T-cell (primary cell): ENCODE measurements at regions not wholly inside any gene's neighbourhood (a gene's known extent, or its start where the extent isn't known, plus 50 kb on each side); places are given as distances from the start of the nearest gene placed in this dataset.

Source experiments
- ATAC-seq, 4 experiments: fragments of 200-7000 bp in 3 of 4; fragments of 150-1000 bp in 1 of 4; cut with Tn5 transposase; replicated peaks in 1 of 4; 1 replicate in 3 of 4; 2 replicates in 1 of 4; pipeline ENCODE4 v1.10.0; 2021; ENCODE audit warnings: moderate library complexity in 3 of 4, mild to moderate bottlenecking in 2 of 4, moderate number of reproducible peaks in 1 of 4
- CTCF ChIA-PET, 2 donors: fragments of 300-600 bp; sonication (Branson Sonifier 250); formaldehyde crosslinking; loops; one replicate each; lab custom pipeline; 2022; ENCODE audit warnings: antibody characterized with exemption in 2 of 2; lab: Charles Lee
- POLR2A ChIA-PET, 2 donors: fragments of 300-600 bp; sonication (Branson Sonifier 250); formaldehyde crosslinking; loops; one replicate each; lab custom pipeline; 2022; ENCODE audit warnings: antibody characterized with exemption in 2 of 2; lab: Charles Lee
- DNase-seq, 35 experiments: peaks; one replicate each; pipeline versions ENCODE4 v3.0.0 to v3.0.0-alpha.2; 2013 to 2023
- H3K27ac ChIP-seq: one replicate; pipeline ENCODE4 v1.5.1; 2013; ENCODE audit warnings: low read length
- H3K27me3 ChIP-seq, 2 experiments: replicated peaks in 1 of 2; 1 replicate in 1 of 2; 2 replicates in 1 of 2; pipeline versions ENCODE4 v1.6.1 to v1.7.0; 2013; ENCODE audit warnings: low read length in 1 of 2, mixed read lengths in 1 of 2; ENCODE audit not compliant: control insufficient read depth in 2 of 2, insufficient read depth in 2 of 2; ENCODE audit errors: extremely low read depth in 1 of 2
- H3K36me3 ChIP-seq, 2 donors: 1 replicate in 1 of 2; 2 replicates in 1 of 2; pipeline versions ENCODE4 v1.6.1 to v1.7.0; 2013; ENCODE audit warnings: low read length in 1 of 2; ENCODE audit not compliant: control insufficient read depth in 2 of 2, insufficient read depth in 1 of 2; ENCODE audit errors: extremely low read depth in 1 of 2
- H3K4me1 ChIP-seq, 2 experiments: 1 replicate in 1 of 2; 2 replicates in 1 of 2; pipeline versions ENCODE4 v1.6.1 to v1.7.0; 2013; ENCODE audit warnings: low read length in 2 of 2, mixed read lengths in 1 of 2; ENCODE audit not compliant: insufficient read depth in 2 of 2, control insufficient read depth in 1 of 2; ENCODE audit errors: extremely low read depth in 1 of 2
- H3K4me3 ChIP-seq, 2 donors: 1 replicate in 1 of 2; 2 replicates in 1 of 2; pipeline versions ENCODE4 v1.5.1 to v1.7.0; 2013; ENCODE audit warnings: mild to moderate bottlenecking in 2 of 2, low read length in 1 of 2, moderate library complexity in 1 of 2; ENCODE audit not compliant: control insufficient read depth in 1 of 2; ENCODE audit errors: extremely low read depth in 1 of 2
- H3K9me3 ChIP-seq: 2 replicates; pipeline ENCODE4 v1.7.0; 2013
- H3K27ac Mint-ChIP-seq, 2 donors: one replicate each; pipeline ENCODE4 v1.8.0; 2020 to 2021; ENCODE audit warnings: mild to moderate bottlenecking in 2 of 2, mixed read lengths in 2 of 2
- H3K27me3 Mint-ChIP-seq, 2 donors: one replicate each; pipeline ENCODE4 v1.8.0; 2021 to 2022; ENCODE audit warnings: mixed read lengths in 2 of 2
- H3K36me3 Mint-ChIP-seq: one replicate; pipeline ENCODE4 v1.8.0; 2021; ENCODE audit warnings: mixed read lengths
- H3K4me1 Mint-ChIP-seq, 3 donors: one replicate each; pipeline ENCODE4 v1.8.0; 2020 to 2022; ENCODE audit warnings: mixed read lengths in 3 of 3, mild to moderate bottlenecking in 1 of 3
- H3K4me3 Mint-ChIP-seq, 3 donors: one replicate each; pipeline ENCODE4 v1.8.0; 2020 to 2022; ENCODE audit warnings: mild to moderate bottlenecking in 3 of 3, mixed read lengths in 3 of 3, moderate library complexity in 3 of 3
- H3K9me3 Mint-ChIP-seq, 3 donors: one replicate each; pipeline ENCODE4 v1.8.0; 2020 to 2022; ENCODE audit warnings: mixed read lengths in 3 of 3
- whole genome bisulfite sequencing: methylation state at CpG from one replicate; pipeline ENCODE4 v1.1.5; 2013; ENCODE audit warnings: missing lambda C conversion rate; ENCODE audit not compliant: insufficient coverage; 5-methylcytosine and 5-hydroxymethylcytosine counted together

GRCh38 chr11:92594251-92594650, 369.6 kb downstream of the FAT3 start:
- H3K36me3 ChIP-seq, result no peaks in the 10 kb centered on the region
- H3K27ac Mint-ChIP-seq, result no peak overlapping the region
- no peaks in the 10 kb centered on the region for H3K27me3 ChIP-seq
- no peak overlapping the region for H3K4me3 ChIP-seq
- H3K36me3 Mint-ChIP-seq, result no peaks in the 10 kb centered on the region
- ATAC-seq (no peak), DNase-seq (no peak)
- H3K27ac ChIP-seq, result no peak overlapping the region
- H3K4me3 Mint-ChIP-seq, result no peak overlapping the region
- ChIA-PET CTCF (no interaction called here), POLR2A (no interaction called here)
- no peaks in the 10 kb centered on the region for H3K27me3 Mint-ChIP-seq
- no peaks in the 10 kb centered on the region for H3K9me3 ChIP-seq
- no peaks in the 10 kb centered on the region for H3K4me1 Mint-ChIP-seq
- H3K9me3 Mint-ChIP-seq, result peaks cover 0 to 3% (median 0%) of the 10 kb centered on the region in 3 donors
- H3K4me1 ChIP-seq, result no peaks in the 10 kb centered on the region

DNA sequence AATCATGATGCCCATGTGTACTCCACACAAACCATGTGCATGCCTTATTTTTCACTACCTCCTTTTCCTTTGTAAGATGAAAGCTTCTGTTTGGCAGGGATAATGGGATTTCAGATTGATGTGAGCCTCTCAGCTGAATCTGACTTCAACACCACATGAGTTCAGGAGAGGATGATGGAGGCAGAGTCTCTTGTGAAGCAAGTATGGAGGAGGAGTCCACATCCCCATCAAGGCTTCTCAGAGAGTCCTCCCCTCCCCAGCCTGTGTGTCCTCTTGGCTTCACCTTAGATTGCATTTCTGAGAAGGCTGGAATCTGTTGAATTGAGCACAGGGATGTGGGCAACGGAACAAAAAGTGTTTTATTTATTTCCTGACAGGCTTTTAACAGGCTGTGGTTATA, 370.4 kb downstream of the FAT3 start:
- no CpG with 5 or more reads among the region's 1 CpG for WGBS
- Mint-ChIP-seq H3K36me3 (no peaks in the 10 kb centered on the region), H3K27ac (no peak overlapping the region), H3K27me3 (no peaks in the 10 kb centered on the region), H3K9me3 (peaks cover 0 to 2% (median 1%) of the 10 kb centered on the region in 3 donors), H3K4me3 (no peak overlapping the region), H3K4me1 (no peaks in the 10 kb centered on the region)
- ATAC-seq (no peak), DNase-seq (no peak)
- no peak overlapping the region for H3K27ac ChIP-seq
- no peaks in the 10 kb centered on the region for H3K36me3 ChIP-seq
- ChIA-PET POLR2A (no interaction called here), CTCF (no interaction called here)
- H3K27me3 ChIP-seq, result no peaks in the 10 kb centered on the region
- H3K4me3 ChIP-seq, result no peak overlapping the region
- no peaks in the 10 kb centered on the region for H3K4me1 ChIP-seq
- no peaks in the 10 kb centered on the region for H3K9me3 ChIP-seq

DNA sequence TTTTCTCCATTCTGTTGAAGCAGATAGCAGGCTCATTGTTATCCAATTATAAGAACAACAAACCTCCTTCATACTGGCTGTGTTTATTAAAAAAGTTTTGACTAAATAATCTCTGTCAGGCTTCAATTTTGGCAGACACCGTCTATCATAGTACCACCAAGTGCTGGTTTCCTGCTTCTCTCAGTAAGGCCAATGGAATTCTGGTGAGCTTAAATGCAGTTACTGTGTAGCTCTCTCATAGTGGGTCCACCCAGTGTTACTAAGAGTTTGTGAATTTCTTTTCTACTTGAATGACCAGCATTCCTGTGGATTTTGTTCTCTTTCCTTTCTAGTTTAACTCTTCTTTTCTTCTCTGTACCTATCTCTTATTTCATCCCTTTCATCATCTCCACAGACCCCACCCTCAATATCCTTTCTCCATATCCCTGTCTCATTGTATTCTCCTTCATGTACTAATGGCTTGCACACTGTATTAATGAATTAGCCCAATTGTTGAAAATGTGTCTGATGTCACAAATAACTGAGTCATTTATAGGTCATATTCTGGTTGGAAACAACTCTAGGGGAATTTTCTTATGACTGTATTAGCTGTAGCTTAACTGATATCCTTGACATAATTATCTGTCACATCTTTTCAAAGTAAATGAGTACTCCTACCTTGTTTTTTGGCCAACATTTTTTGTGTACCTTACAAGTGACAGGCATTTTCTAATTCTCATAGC, 372.1 kb downstream of the FAT3 start:
- Histone ChIP-seq H3K36me3 (no peaks in the 10 kb centered on the region), H3K4me3 (no peak overlapping the region), H3K4me1 (no peaks in the 10 kb centered on the region), H3K27me3 (no peaks in the 10 kb centered on the region), H3K9me3 (no peaks in the 10 kb centered on the region), H3K27ac (no peak overlapping the region)
- no peaks in the 10 kb centered on the region for H3K36me3 Mint-ChIP-seq
- DNase-seq (no peak), ATAC-seq (no peak)
- no peak overlapping the region for H3K27ac Mint-ChIP-seq
- ChIA-PET CTCF (no interaction called here), POLR2A (no interaction called here)
- no peak overlapping the region for H3K4me3 Mint-ChIP-seq
- no peaks in the 10 kb centered on the region for H3K4me1 Mint-ChIP-seq
- H3K27me3 Mint-ChIP-seq, result no peaks in the 10 kb centered on the region
- H3K9me3 Mint-ChIP-seq, result peaks cover 0 to 3% (median 0%) of the 10 kb centered on the region in 3 donors
- 80% methylated on average over 1 of the region's 1 CpG for WGBS

DNA sequence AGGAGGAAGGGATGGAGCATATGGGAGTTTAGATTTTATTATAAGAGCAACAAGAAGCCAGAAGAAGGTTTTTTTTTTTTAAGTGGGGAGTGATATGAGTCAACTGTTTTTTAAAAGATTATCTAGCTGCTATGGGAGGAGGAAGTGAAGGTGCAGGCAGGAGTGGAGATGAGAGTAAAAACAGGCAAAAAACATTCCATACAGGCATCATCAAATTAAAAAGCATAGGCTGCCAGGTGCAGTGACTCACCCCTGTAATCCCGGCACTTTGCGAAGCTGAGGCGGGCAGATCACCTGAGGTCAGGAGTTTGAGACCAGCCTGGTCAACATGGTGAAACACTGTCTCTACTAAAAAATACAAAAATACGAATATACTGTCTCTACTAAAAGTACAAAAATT, 368.4 kb upstream of the MTNR1B start:
- ATAC-seq (no peak), DNase-seq (no peak)
- 80% methylated on average over 1 of the region's 4 CpGs for WGBS
- no peak overlapping the region for H3K4me3 Mint-ChIP-seq
- ChIA-PET POLR2A (no interaction called here), CTCF (no interaction called here)
- H3K27ac Mint-ChIP-seq, result no peak overlapping the region
- H3K36me3 ChIP-seq, result no peaks in the 10 kb centered on the region
- no peaks in the 10 kb centered on the region for H3K9me3 ChIP-seq
- H3K9me3 Mint-ChIP-seq, result peaks cover 0 to 4% (median 3%) of the 10 kb centered on the region in 3 donors
- H3K27ac ChIP-seq, result no peak overlapping the region
- no peaks in the 10 kb centered on the region for H3K36me3 Mint-ChIP-seq
- no peaks in the 10 kb centered on the region for H3K27me3 ChIP-seq
- H3K4me1 ChIP-seq, result no peaks in the 10 kb centered on the region
- no peak overlapping the region for H3K4me3 ChIP-seq
- H3K4me1 Mint-ChIP-seq, result no peaks in the 10 kb centered on the region
- no peaks in the 10 kb centered on the region for H3K27me3 Mint-ChIP-seq

- H3K9me3 Mint-ChIP-seq, result peaks cover 0 to 4% (median 0%) of the 10 kb centered on the region in 3 donors
- H3K27me3 ChIP-seq, result no peaks in the 10 kb centered on the region
These were observed 363.8 kb upstream of the MTNR1B start for GRCh38 chr11:92605667-92606066.

GRCh38 chr11:92607969-92608722, 361.3 kb upstream of the MTNR1B start:
- H3K4me1 Mint-ChIP-seq, result no peaks in the 10 kb centered on the region
- WGBS, result no CpG with 5 or more reads among the region's 4 CpGs
- H3K27ac Mint-ChIP-seq, result no peak overlapping the region

More at GRCh38 chr11:92605667-92606066, 363.8 kb upstream of the MTNR1B start:
- Mint-ChIP-seq H3K4me1 (no peaks in the 10 kb centered on the region), H3K27me3 (no peaks in the 10 kb centered on the region), H3K36me3 (no peaks in the 10 kb centered on the region), H3K4me3 (no peak overlapping the region), H3K27ac (no peak overlapping the region)
- ChIA-PET POLR2A (no interaction called here), CTCF (no interaction called here)
- Histone ChIP-seq H3K4me1 (no peaks in the 10 kb centered on the region), H3K36me3 (no peaks in the 10 kb centered on the region), H3K4me3 (no peak overlapping the region), H3K9me3 (no peaks in the 10 kb centered on the region), H3K27ac (no peak overlapping the region)
- DNase-seq, result no peak
- no CpG with 5 or more reads among the region's 2 CpGs for WGBS
- no peak for ATAC-seq

More at GRCh38 chr11:92607969-92608722, 361.3 kb upstream of the MTNR1B start:
- CTCF ChIA-PET, result no interaction called here
- DNase-seq, result no peak
- Histone ChIP-seq H3K36me3 (no peaks in the 10 kb centered on the region), H3K27me3 (no peaks in the 10 kb centered on the region), H3K9me3 (no peaks in the 10 kb centered on the region), H3K4me1 (no peaks in the 10 kb centered on the region), H3K27ac (no peak overlapping the region), H3K4me3 (no peak overlapping the region)
- Mint-ChIP-seq H3K4me3 (no peak overlapping the region), H3K36me3 (no peaks in the 10 kb centered on the region), H3K9me3 (peaks cover 0 to 4% (median 0%) of the 10 kb centered on the region in 3 donors), H3K27me3 (no peaks in the 10 kb centered on the region)
- POLR2A ChIA-PET, result no interaction called here
- ATAC-seq, result no peak
